BLaER1 treated with 17β-estradiol and CSF1 and Interleukin-3, amounts not matched to agents 10 nM and 100 nM (cell line): ENCODE measurements at regions not wholly inside any gene's neighbourhood (a gene's known extent, or its start where the extent isn't known, plus 50 kb on each side); places are given as distances from the start of the nearest gene placed in this dataset.

Source experiments
- H3K27ac ChIP-seq, 11 experiments: shearing (Covaris generic); formaldehyde crosslinking; 2 replicates each; pipeline ENCODE4 v1.8.1; 2022
- H3K27me3 ChIP-seq, 11 experiments: shearing (Covaris generic); formaldehyde crosslinking; 2 replicates each; pipeline ENCODE4 v1.8.1; 2022
- H3K36me3 ChIP-seq, 11 experiments: shearing (Covaris generic); formaldehyde crosslinking; 2 replicates each; pipeline ENCODE4 v1.8.1; 2022
- H3K4me1 ChIP-seq, 10 experiments: shearing (Covaris generic); formaldehyde crosslinking; 2 replicates each; pipeline ENCODE4 v1.8.1; 2022
- H3K4me2 ChIP-seq, 11 experiments: shearing (Covaris generic); formaldehyde crosslinking; 2 replicates each; pipeline ENCODE4 v1.8.1; 2022
- H3K4me3 ChIP-seq, 10 experiments: shearing (Covaris generic); formaldehyde crosslinking; 2 replicates each; pipeline ENCODE4 v1.8.1; 2022
- H3K9ac ChIP-seq, 11 experiments: shearing (Covaris generic); formaldehyde crosslinking; 2 replicates each; pipeline ENCODE4 v1.8.1; 2022
- H3K9me3 ChIP-seq, 11 experiments: shearing (Covaris generic); formaldehyde crosslinking; replicated peaks in 1 of 11; 2 replicates each; pipeline ENCODE4 v1.8.1; 2022
- H4K20me1 ChIP-seq, 11 experiments: shearing (Covaris generic); formaldehyde crosslinking; 2 replicates each; pipeline ENCODE4 v1.8.1; 2022
- Cebpa-rat ChIP-seq, 11 experiments: shearing (Covaris generic); IDR thresholded peaks; 2 replicates each; pipeline ENCODE4 v1.8.1; 2022

- TF ChIP-seq Cebpa-rat (IDR thresholded peaks at IDR 0.05) = no peak
- H3K27ac ChIP-seq = no peak overlapping the region
- no peaks in the 10 kb centered on the region for H3K4me1 ChIP-seq
- no peaks in the 10 kb centered on the region; a peak in 1 of 22 replicates for H3K9me3 ChIP-seq
- H3K27me3 ChIP-seq = no peaks in the 10 kb centered on the region
- no peaks in the 10 kb centered on the region for H3K36me3 ChIP-seq
- no peaks in the 10 kb centered on the region for H4K20me1 ChIP-seq
- H3K9ac ChIP-seq = no peak overlapping the region
- H3K4me3 ChIP-seq = no peak overlapping the region
- no peak overlapping the region for H3K4me2 ChIP-seq
Observed at GRCh38 chr20:22781869-22782268, 197.5 kb upstream of the FOXA2 start.

- no peak overlapping the region for H3K9ac ChIP-seq
Observed at GRCh38 chr20:22789676-22790075, 205.3 kb upstream of the FOXA2 start.

GRCh38 chr20:22791396-22791795 lies 207.0 kb upstream of the FOXA2 start:
- H3K27ac ChIP-seq = no peak overlapping the region
- TF ChIP-seq Cebpa-rat (IDR thresholded peaks at IDR 0.05) = no peak
- H3K4me2 ChIP-seq = no peak overlapping the region
- H3K4me1 ChIP-seq = peaks cover 0 to 4% (median 0%) of the 10 kb centered on the region in 10 experiments; a peak in 1 of 20 replicates
- no peak overlapping the region for H3K9ac ChIP-seq
- no peak overlapping the region for H3K4me3 ChIP-seq
- no peaks in the 10 kb centered on the region for H4K20me1 ChIP-seq
- H3K27me3 ChIP-seq = no peaks in the 10 kb centered on the region
- H3K36me3 ChIP-seq = no peaks in the 10 kb centered on the region
- H3K9me3 ChIP-seq = no peaks in the 10 kb centered on the region

More at GRCh38 chr20:22789676-22790075, 205.3 kb upstream of the FOXA2 start:
- H3K27me3 ChIP-seq = no peaks in the 10 kb centered on the region
- no peaks in the 10 kb centered on the region for H4K20me1 ChIP-seq
- no peak for TF ChIP-seq Cebpa-rat (IDR thresholded peaks at IDR 0.05)
- H3K27ac ChIP-seq = no peak overlapping the region
- no peaks in the 10 kb centered on the region for H3K36me3 ChIP-seq
- H3K9me3 ChIP-seq = no peaks in the 10 kb centered on the region
- H3K4me3 ChIP-seq = no peak overlapping the region
- H3K4me1 ChIP-seq = peaks cover 0 to 3% (median 0%) of the 10 kb centered on the region in 10 experiments; a peak in 1 of 20 replicates
- H3K4me2 ChIP-seq = no peak overlapping the region

- H3K27ac ChIP-seq = no peak overlapping the region
- H3K27me3 ChIP-seq = no peaks in the 10 kb centered on the region
- no peak overlapping the region for H3K9ac ChIP-seq
- H3K4me3 ChIP-seq = no peak overlapping the region
- no peaks in the 10 kb centered on the region for H4K20me1 ChIP-seq
- no peaks in the 10 kb centered on the region for H3K9me3 ChIP-seq
- peaks cover 0 to 4% (median 0%) of the 10 kb centered on the region in 10 experiments; a peak in 1 of 20 replicates for H3K4me1 ChIP-seq
- H3K36me3 ChIP-seq = no peaks in the 10 kb centered on the region
- TF ChIP-seq Cebpa-rat (IDR thresholded peaks at IDR 0.05) = no peak
- no peak overlapping the region for H3K4me2 ChIP-seq
Observed at GRCh38 chr20:22791877-22792525, 207.6 kb upstream of the FOXA2 start.

GRCh38 chr20:22794200-22794599 lies 209.8 kb upstream of the FOXA2 start:
- peaks cover 0 to 21% (median 5%) of the 10 kb centered on the region in 10 experiments; a peak in 6 of 20 replicates for H3K4me1 ChIP-seq
- no peak overlapping the region for H3K9ac ChIP-seq
- H4K20me1 ChIP-seq = no peaks in the 10 kb centered on the region
- no peaks in the 10 kb centered on the region for H3K36me3 ChIP-seq
- H3K27me3 ChIP-seq = no peaks in the 10 kb centered on the region
- no peak overlapping the region for H3K4me2 ChIP-seq
- H3K4me3 ChIP-seq = no peak overlapping the region
- no peak for TF ChIP-seq Cebpa-rat (IDR thresholded peaks at IDR 0.05)
- H3K9me3 ChIP-seq = no peaks in the 10 kb centered on the region
- no peak overlapping the region for H3K27ac ChIP-seq

- H3K9ac ChIP-seq = no peak overlapping the region
- no peaks in the 10 kb centered on the region for H3K27me3 ChIP-seq
- no peak overlapping the region for H3K4me3 ChIP-seq
- no peak for TF ChIP-seq Cebpa-rat (IDR thresholded peaks at IDR 0.05)
- H4K20me1 ChIP-seq = no peaks in the 10 kb centered on the region
- no peak overlapping the region for H3K27ac ChIP-seq
- no peaks in the 10 kb centered on the region for H3K36me3 ChIP-seq
- peaks cover 0 to 30% (median 7%) of the 10 kb centered on the region in 10 experiments; a peak in 8 of 20 replicates for H3K4me1 ChIP-seq
- H3K4me2 ChIP-seq = no peak overlapping the region
- H3K9me3 ChIP-seq = no peaks in the 10 kb centered on the region
Observed at GRCh38 chr20:22795433-22795832, 211.1 kb upstream of the FOXA2 start.

GRCh38 chr20:22795871-22796270 lies 211.5 kb upstream of the FOXA2 start:
- TF ChIP-seq Cebpa-rat (IDR thresholded peaks at IDR 0.05) = no peak
- Histone ChIP-seq H3K4me2 (no peak overlapping the region), H3K9me3 (no peaks in the 10 kb centered on the region), H3K27me3 (no peaks in the 10 kb centered on the region), H3K9ac (no peak overlapping the region), H4K20me1 (no peaks in the 10 kb centered on the region), H3K4me3 (no peak overlapping the region), H3K36me3 (no peaks in the 10 kb centered on the region), H3K4me1 (peaks cover 0 to 33% (median 7%) of the 10 kb centered on the region in 10 experiments; a peak in 8 of 20 replicates), H3K27ac (no peak overlapping the region)

- Histone ChIP-seq H4K20me1 (no peaks in the 10 kb centered on the region), H3K36me3 (no peaks in the 10 kb centered on the region), H3K4me1 (peaks cover 0 to 33% (median 7%) of the 10 kb centered on the region in 10 experiments; a peak in 8 of 20 replicates), H3K9ac (no peak overlapping the region), H3K27me3 (no peaks in the 10 kb centered on the region), H3K4me3 (no peak overlapping the region), H3K27ac (no peak overlapping the region), H3K4me2 (no peak overlapping the region), H3K9me3 (no peaks in the 10 kb centered on the region)
- TF ChIP-seq Cebpa-rat (IDR thresholded peaks at IDR 0.05) = no peak
Observed at GRCh38 chr20:22796469-22797077, 212.2 kb upstream of the FOXA2 start.

GRCh38 chr20:22797103-22797502 lies 212.7 kb upstream of the FOXA2 start:
- Histone ChIP-seq H3K27me3 (no peaks in the 10 kb centered on the region), H3K4me1 (peaks cover 0 to 33% (median 7%) of the 10 kb centered on the region in 10 experiments; a peak in 8 of 20 replicates), H3K27ac (no peak overlapping the region), H3K36me3 (no peaks in the 10 kb centered on the region), H3K4me2 (no peak overlapping the region), H3K9me3 (no peaks in the 10 kb centered on the region), H3K9ac (no peak overlapping the region), H4K20me1 (no peaks in the 10 kb centered on the region), H3K4me3 (no peak overlapping the region)
- TF ChIP-seq Cebpa-rat (IDR thresholded peaks at IDR 0.05) = no peak

GRCh38 chr20:22799687-22800086 lies 215.3 kb upstream of the FOXA2 start:
- Histone ChIP-seq H4K20me1 (no peaks in the 10 kb centered on the region; a peak in 1 of 22 replicates), H3K27me3 (no peaks in the 10 kb centered on the region), H3K9me3 (no peaks in the 10 kb centered on the region), H3K9ac (no peak overlapping the region), H3K4me2 (peak overlapping the region in 1 of 11 experiments; percentile 27; a peak in 1 of 22 replicates), H3K4me3 (no peak overlapping the region), H3K36me3 (no peaks in the 10 kb centered on the region), H3K4me1 (peaks cover 0 to 33% (median 6%) of the 10 kb centered on the region in 10 experiments; a peak in 8 of 20 replicates), H3K27ac (no peak overlapping the region)
- no peak for TF ChIP-seq Cebpa-rat (IDR thresholded peaks at IDR 0.05)
